Right cardiac atrium (tissue), 5 donors: ENCODE measurements at regions not wholly inside any gene's neighbourhood (a gene's known extent, or its start where the extent isn't known, plus 50 kb on each side); places are given as distances from the start of the nearest gene placed in this dataset.
"Not testable (repeated sequence)": the region's sequence is repeated elsewhere in the genome, so short reads cannot be mapped to it uniquely, and the experiment has no call there.

Source experiments
- ATAC-seq, 2 donors: fragments of 200-7000 bp; cut with Tn5 transposase; one replicate each; pipeline versions ENCODE4 v1.8.0 to v1.9.1; 2020; ENCODE audit warnings: moderate library complexity in 2 of 2, mild to moderate bottlenecking in 1 of 2
- DNase-seq, 3 donors: peaks; one replicate each; pipeline ENCODE4 v3.0.0-alpha.2; 2020
- H3K27ac ChIP-seq: one replicate; pipeline ENCODE4 v1.5.1; 2013; ENCODE audit warnings: mild to moderate bottlenecking, low read length, control low read depth, moderate library complexity
- H3K27me3 ChIP-seq: one replicate; pipeline ENCODE4 v1.6.1; 2013; ENCODE audit not compliant: control insufficient read depth, insufficient read depth
- H3K4me1 ChIP-seq: one replicate; pipeline ENCODE4 v1.6.1; 2013; ENCODE audit warnings: low read length; ENCODE audit not compliant: control insufficient read depth, insufficient read depth
- H3K4me3 ChIP-seq: one replicate; pipeline ENCODE4 v1.5.1; 2013; ENCODE audit warnings: low read length, control low read depth
- H3K9me3 ChIP-seq: one replicate; pipeline ENCODE4 v1.6.1; 2013; ENCODE audit warnings: low read length; ENCODE audit not compliant: control insufficient read depth
- WGBS: extraction: QIAGEN DNeasy Blood & Tissue Kit; methylation state at CpG from one replicate; pipeline ENCODE4 v1.1.7; 2013; 5-methylcytosine and 5-hydroxymethylcytosine counted together
- intact Hi-C, 4 donors: fragments of 100-400 bp; cut with DNase I; formaldehyde crosslinking; loops; one replicate each; pipeline versions ENCODE4 v1.11.0 to v1.14.0; 2022 to 2023
- donor health status: healthy with polysubstance abuse.
- donor health status: DM: no; HTN: yes; CAD: no.
- donor health status: DM: no; HTN: no; CAD: no.
- donor health status: DM: no; HTN: yes; CAD: no; lungs with severe emphysema.
- donor health status: DM: yes; HTN: yes; CAD: no.

DNA sequence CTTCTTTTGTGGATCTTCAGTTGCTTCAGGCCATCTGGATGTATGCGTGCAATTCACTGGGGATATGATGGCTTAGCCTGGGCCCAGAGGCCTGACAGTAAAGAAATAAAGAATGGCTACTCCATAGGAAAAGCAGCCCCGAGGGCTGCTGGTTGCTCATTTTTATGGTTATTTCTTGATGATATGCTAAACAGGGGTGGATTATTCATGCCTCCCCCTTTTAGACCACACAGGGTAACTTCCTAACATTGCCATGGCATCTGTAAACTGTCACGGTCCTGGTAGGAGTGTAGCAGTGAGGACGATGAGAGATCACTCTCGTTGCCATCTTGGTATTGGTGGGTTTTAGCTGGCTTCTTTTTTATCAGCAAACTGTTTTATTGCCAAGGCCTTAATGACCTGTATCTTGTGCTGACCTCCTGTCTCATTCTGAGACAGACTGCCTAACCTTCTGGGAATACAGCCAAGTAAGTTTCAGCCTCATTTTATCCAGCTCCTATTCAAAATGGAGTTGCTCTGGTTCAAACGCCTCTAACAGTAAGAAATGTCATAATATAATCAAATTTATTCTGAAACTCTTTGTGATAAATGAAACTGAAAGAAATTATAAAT, 60.5 kb downstream of the DSEL start:
- H3K27me3 ChIP-seq, result no peaks in the 10 kb centered on the region
- DNase-seq (no peak), ATAC-seq (no peak)
- H3K4me3 ChIP-seq, result no peak overlapping the region
- intact Hi-C loops, result no loop called here
- no peaks in the 10 kb centered on the region for H3K4me1 ChIP-seq
- no peak overlapping the region for H3K27ac ChIP-seq
- H3K9me3 ChIP-seq, result no peaks in the 10 kb centered on the region
- 69% methylated on average over 6 of the region's 6 CpGs for WGBS

- Histone ChIP-seq H3K4me1 (no peaks in the 10 kb centered on the region), H3K27ac (no peak overlapping the region), H3K27me3 (no peaks in the 10 kb centered on the region), H3K9me3 (no peaks in the 10 kb centered on the region), H3K4me3 (no peak overlapping the region)
- DNase-seq, result no peak
- 24% methylated on average over 2 of the region's 2 CpGs for WGBS
- intact Hi-C loops, result no loop called here
- no peak for ATAC-seq
Observed at GRCh38 chr18:67453901-67454300, 62.6 kb downstream of the DSEL start.

DNA sequence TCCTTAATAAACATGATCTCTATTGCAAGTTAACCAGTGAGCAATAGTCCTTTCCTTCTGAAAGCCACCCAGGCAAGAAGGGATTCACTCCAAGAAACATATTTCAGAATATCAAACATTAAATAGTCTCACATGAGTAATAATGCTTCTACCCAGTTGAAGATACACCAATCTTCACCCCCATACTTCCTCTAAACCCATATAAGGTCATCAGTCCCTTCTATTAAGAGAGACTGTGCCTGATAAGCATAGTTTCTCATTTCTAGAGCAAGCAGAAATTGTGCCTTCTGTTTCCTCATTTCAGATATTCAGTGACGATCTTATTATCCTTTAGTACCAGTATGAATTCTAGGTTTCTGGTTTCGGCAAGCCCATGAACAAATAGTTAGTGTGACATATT, 64.6 kb downstream of the DSEL start:
- Histone ChIP-seq H3K4me3 (no peak overlapping the region), H3K27me3 (no peaks in the 10 kb centered on the region), H3K4me1 (no peaks in the 10 kb centered on the region), H3K27ac (no peak overlapping the region), H3K9me3 (no peaks in the 10 kb centered on the region)
- no peak for ATAC-seq
- intact Hi-C loops, result no loop called here
- DNase-seq, result no peak
- 82% methylated on average over 2 of the region's 2 CpGs for WGBS

DNA sequence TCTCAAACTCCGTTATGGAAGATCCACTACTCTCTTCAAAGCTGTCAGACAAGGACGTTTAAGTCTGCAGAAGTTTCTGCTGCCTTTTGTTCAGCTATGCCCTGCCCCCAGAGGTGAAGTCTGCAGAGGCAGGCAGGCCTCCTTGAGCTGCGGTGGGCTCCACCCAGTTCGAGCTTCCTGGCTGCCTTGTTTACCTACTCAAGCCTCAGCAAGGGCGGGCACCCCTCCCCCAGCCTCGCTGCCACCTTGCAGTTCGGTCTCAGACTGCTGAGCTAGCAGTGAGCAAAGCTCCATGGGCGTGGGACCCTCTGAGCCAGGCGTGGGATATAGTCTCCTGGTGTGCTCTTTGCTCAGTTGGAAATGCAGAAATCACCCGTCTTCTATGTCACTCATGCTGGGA, 65.4 kb downstream of the DSEL start:
- 66% methylated on average over 10 of the region's 10 CpGs for WGBS
- ATAC-seq, H3K9me3 ChIP-seq, intact Hi-C loops, H3K4me1 ChIP-seq, H3K27ac ChIP-seq, H3K27me3 ChIP-seq, H3K4me3 ChIP-seq, DNase-seq: not testable (repeated sequence)

DNA sequence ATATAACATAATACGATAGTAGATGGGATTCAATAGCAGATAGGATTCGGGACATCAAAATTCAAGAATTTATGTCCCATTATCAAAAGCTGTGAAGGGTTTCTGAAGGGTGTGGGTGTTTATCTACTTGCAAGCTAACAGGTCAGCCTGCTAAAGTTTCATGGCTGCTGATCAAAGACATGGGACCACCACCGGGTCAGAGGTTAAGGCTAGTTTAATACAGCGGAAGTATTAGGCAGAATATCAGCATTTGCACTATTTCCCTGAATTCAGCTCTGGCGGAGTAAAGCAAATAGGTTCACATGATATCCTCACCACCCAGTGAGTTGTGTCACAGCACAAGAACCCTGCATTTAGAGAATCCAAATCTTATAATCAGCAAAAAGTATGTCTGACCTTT, 82.5 kb downstream of the DSEL start:
- Histone ChIP-seq H3K27ac (no peak overlapping the region), H3K4me1 (no peaks in the 10 kb centered on the region), H3K9me3 (no peaks in the 10 kb centered on the region), H3K4me3 (no peak overlapping the region), H3K27me3 (no peaks in the 10 kb centered on the region)
- intact Hi-C loops, result no loop called here
- 74% methylated on average over 5 of the region's 5 CpGs for WGBS
- DNase-seq (no peak), ATAC-seq (no peak)

GRCh38 chr18:67432806-67433205, 83.7 kb downstream of the DSEL start:
- Histone ChIP-seq H3K27ac (no peak overlapping the region), H3K4me3 (no peak overlapping the region), H3K27me3 (no peaks in the 10 kb centered on the region), H3K9me3 (no peaks in the 10 kb centered on the region), H3K4me1 (no peaks in the 10 kb centered on the region)
- intact Hi-C loops, result no loop called here
- ATAC-seq, result no peak
- no peak for DNase-seq
- WGBS, result 62% methylated on average over 4 of the region's 4 CpGs

GRCh38 chr18:67428805-67429204, 87.7 kb downstream of the DSEL start:
- intact Hi-C loops, result loop anchor here in 1 of 4 donors (10.0 kb wide), 1 partner anchor 56 kb away; no protein-coding TSS in a partner anchor
- DNase-seq (no peak), ATAC-seq (no peak)
- H3K4me1 ChIP-seq, result no peaks in the 10 kb centered on the region
- WGBS, result 61% methylated on average over 2 of the region's 2 CpGs
- no peaks in the 10 kb centered on the region for H3K9me3 ChIP-seq
- no peaks in the 10 kb centered on the region for H3K27me3 ChIP-seq
- H3K4me3 ChIP-seq, result no peak overlapping the region
- no peak overlapping the region for H3K27ac ChIP-seq

- H3K9me3 ChIP-seq, result no peaks in the 10 kb centered on the region
- intact Hi-C loops, result loop anchor here in 1 of 4 donors (10.0 kb wide), 1 partner anchor 57 kb away; no protein-coding TSS in a partner anchor
- no peak overlapping the region for H3K27ac ChIP-seq
- no peak for DNase-seq
- whole genome bisulfite sequencing, result 70% methylated on average over 2 of the region's 2 CpGs
- H3K4me1 ChIP-seq, result no peaks in the 10 kb centered on the region
- H3K4me3 ChIP-seq, result no peak overlapping the region
- H3K27me3 ChIP-seq, result no peaks in the 10 kb centered on the region
- no peak for ATAC-seq
Observed at GRCh38 chr18:67428158-67428557, 88.4 kb downstream of the DSEL start.

- Histone ChIP-seq H3K27ac (no peak overlapping the region), H3K4me3 (no peak overlapping the region), H3K4me1 (no peaks in the 10 kb centered on the region), H3K9me3 (no peaks in the 10 kb centered on the region), H3K27me3 (no peaks in the 10 kb centered on the region)
- no peak for ATAC-seq
- 81% methylated on average over 5 of the region's 5 CpGs for WGBS
- intact Hi-C loops, result loop anchor here in 1 of 4 donors (10.0 kb wide), 1 partner anchor 58 kb away; no protein-coding TSS in a partner anchor
- no peak for DNase-seq
Observed at GRCh38 chr18:67426486-67426885, 90.0 kb downstream of the DSEL start.

- Histone ChIP-seq H3K4me1 (no peaks in the 10 kb centered on the region), H3K4me3 (no peak overlapping the region), H3K27ac (no peak overlapping the region), H3K27me3 (no peaks in the 10 kb centered on the region), H3K9me3 (no peaks in the 10 kb centered on the region)
- no peak for DNase-seq
- ATAC-seq, result no peak
- intact Hi-C loops, result loop anchor here in 1 of 4 donors (10.0 kb wide), 1 partner anchor 59 kb away; no protein-coding TSS in a partner anchor
Observed at GRCh38 chr18:67425672-67426071, 90.8 kb downstream of the DSEL start.

DNA sequence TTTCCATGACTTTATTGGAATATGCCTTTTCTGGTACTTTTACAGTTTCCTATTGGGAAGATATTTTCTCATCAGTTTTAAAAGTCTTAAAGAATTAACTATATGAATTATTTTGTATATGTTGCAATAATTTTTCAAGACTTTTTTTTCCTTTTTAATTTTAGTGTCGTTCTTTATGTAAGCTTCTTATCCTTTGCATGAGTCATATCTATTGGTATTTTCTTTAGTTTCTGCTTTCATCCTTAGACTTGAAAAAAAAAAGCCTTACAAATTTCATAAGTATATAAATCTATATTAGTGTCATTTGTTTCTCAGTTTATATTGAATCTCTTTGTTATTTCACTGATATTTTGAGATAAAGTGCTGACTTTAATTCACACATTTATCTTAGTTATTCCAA, 94.9 kb downstream of the DSEL start:
- Histone ChIP-seq H3K4me3 (no peak overlapping the region), H3K9me3 (no peaks in the 10 kb centered on the region), H3K27ac (no peak overlapping the region), H3K4me1 (no peaks in the 10 kb centered on the region), H3K27me3 (no peaks in the 10 kb centered on the region)
- intact Hi-C loops, result loop anchor here in 1 of 4 donors (10.0 kb wide), 1 partner anchor 63 kb away; no protein-coding TSS in a partner anchor
- 61% methylated on average over 1 of the region's 1 CpG for WGBS
- DNase-seq (no peak), ATAC-seq (no peak)
